Ureter (tissue), 1 donor: ENCODE measurements at regions not wholly inside any gene's neighbourhood (a gene's known extent, or its start where the extent isn't known, plus 50 kb on each side); places are given as distances from the start of the nearest gene placed in this dataset.

Source experiments
- DNase-seq: peaks from one replicate; pipeline ENCODE4 v3.0.0-alpha.2; 2020; ENCODE audit warnings: low spot score
- donor health status: DM: yes; HTN: yes; CAD: no.

- DNase-seq: no peak
Measured at GRCh38 chr20:23254034-23254433, 96.6 kb upstream of the NXT1 start.

GRCh38 chr20:23253524-23253923 is 97.1 kb upstream of the NXT1 start:
- no peak for DNase-seq

GRCh38 chr20:23251779-23252178 is 98.8 kb upstream of the NXT1 start:
- no peak for DNase-seq

GRCh38 chr20:23249541-23249940 is 101.0 kb upstream of the NXT1 start:
- peak; percentile 22 for DNase-seq

- peak; percentile 33 for DNase-seq
Measured at GRCh38 chr20:23248461-23248882, 102.1 kb upstream of the NXT1 start.

GRCh38 chr20:23246717-23247664 is 103.6 kb upstream of the NXT1 start:
- DNase-seq: peak; percentile 39

- peak; percentile 75 for DNase-seq
Measured at GRCh38 chr20:23245553-23246181, 104.9 kb upstream of the NXT1 start.

GRCh38 chr20:23244916-23245552 is 105.6 kb upstream of the NXT1 start:
- peak; percentile 40 for DNase-seq

GRCh38 chr20:23244156-23244915 is 106.3 kb upstream of the NXT1 start:
- peak; percentile 43 for DNase-seq

GRCh38 chr20:23243791-23244155 is 106.8 kb upstream of the NXT1 start:
- no peak for DNase-seq

- no peak for DNase-seq
Measured at GRCh38 chr20:23242556-23243180, 107.9 kb upstream of the NXT1 start.

- peak; percentile 27 for DNase-seq
Measured at GRCh38 chr20:23242104-23242503, 108.5 kb upstream of the NXT1 start.

- no peak for DNase-seq
Measured at GRCh38 chr20:23241416-23241815, 109.2 kb upstream of the NXT1 start.

GRCh38 chr20:23240519-23240918 is 110.1 kb upstream of the NXT1 start:
- DNase-seq: no peak

GRCh38 chr20:23237201-23237600 is 113.4 kb upstream of the NXT1 start:
- no peak for DNase-seq

GRCh38 chr20:23235173-23236027 is 115.2 kb upstream of the NXT1 start:
- peak; percentile 62 for DNase-seq

GRCh38 chr20:23234311-23235078 is 116.1 kb upstream of the NXT1 start:
- DNase-seq: no peak

- no peak for DNase-seq
Measured at GRCh38 chr20:23233341-23233740, 117.2 kb upstream of the NXT1 start.

- DNase-seq: peak; percentile 32
Measured at GRCh38 chr20:23232679-23233308, 117.8 kb upstream of the NXT1 start.
